ENCODE measurements at regions not wholly inside any gene's neighbourhood (a gene's known extent, or its start where the extent isn't known, plus 50 kb on each side); places are given as distances from the start of the nearest gene placed in this dataset.

- no peak for FAIRE-seq
- DNase-seq (ENCODE audit: insufficient read length, low spot score), result no peak
- TF ChIP-seq POLR2A (IDR thresholded peaks at IDR 0.05; ENCODE audit: low read depth, low read length), result no peak
Observed at GRCh38 chr4:174138616-174139015, 144.9 kb downstream of the FBXO8 start.

GRCh38 chr4:174137698-174138097 is 145.8 kb downstream of the FBXO8 start:
- FAIRE-seq (no peak), DNase-seq (ENCODE audit: insufficient read length, low spot score) (no peak)
- TF ChIP-seq POLR2A (IDR thresholded peaks at IDR 0.05; ENCODE audit: low read depth, low read length), result no peak

GRCh38 chr4:174135936-174136406 is 147.5 kb downstream of the FBXO8 start:
- no peak for TF ChIP-seq POLR2A (IDR thresholded peaks at IDR 0.05; ENCODE audit: low read depth, low read length)
- DNase-seq (ENCODE audit: insufficient read length, low spot score), result no peak
- no peak for FAIRE-seq

- DNase-seq (ENCODE audit: insufficient read length, low spot score) (no peak), FAIRE-seq (no peak)
- TF ChIP-seq POLR2A (IDR thresholded peaks at IDR 0.05; ENCODE audit: low read depth, low read length), result no peak
Observed at GRCh38 chr4:174135530-174135929, 147.9 kb downstream of the FBXO8 start.

GRCh38 chr4:174134361-174134760 is 149.1 kb downstream of the FBXO8 start:
- TF ChIP-seq POLR2A (IDR thresholded peaks at IDR 0.05; ENCODE audit: low read depth, low read length), result no peak
- DNase-seq (ENCODE audit: insufficient read length, low spot score) (no peak), FAIRE-seq (no peak)

- no peak for TF ChIP-seq POLR2A (IDR thresholded peaks at IDR 0.05; ENCODE audit: low read depth, low read length)
- no peak for FAIRE-seq
- no peak for DNase-seq (ENCODE audit: insufficient read length, low spot score)
Observed at GRCh38 chr4:174133551-174133950, 149.9 kb downstream of the FBXO8 start.

GRCh38 chr4:174131901-174132300 is 151.6 kb downstream of the FBXO8 start:
- no peak for FAIRE-seq

GRCh38 chr4:174122705-174123104 is 160.8 kb downstream of the FBXO8 start:
- TF ChIP-seq POLR2A (IDR thresholded peaks at IDR 0.05; ENCODE audit: low read depth, low read length), result no peak
- no peak for FAIRE-seq
- no peak for DNase-seq (ENCODE audit: insufficient read length, low spot score)

More at GRCh38 chr4:174131901-174132300, 151.6 kb downstream of the FBXO8 start:
- no peak for TF ChIP-seq POLR2A (IDR thresholded peaks at IDR 0.05; ENCODE audit: low read depth, low read length)
- DNase-seq (ENCODE audit: insufficient read length, low spot score), result no peak

- no peak for FAIRE-seq
- no peak for TF ChIP-seq POLR2A (IDR thresholded peaks at IDR 0.05; ENCODE audit: low read depth, low read length)
- DNase-seq (ENCODE audit: insufficient read length, low spot score), result no peak
Observed at GRCh38 chr4:174120446-174121295, 162.8 kb downstream of the FBXO8 start.

GRCh38 chr4:174119830-174120229 is 163.6 kb downstream of the FBXO8 start:
- FAIRE-seq, result no peak
- no peak for TF ChIP-seq POLR2A (IDR thresholded peaks at IDR 0.05; ENCODE audit: low read depth, low read length)
- DNase-seq (ENCODE audit: insufficient read length, low spot score), result no peak

GRCh38 chr4:174119051-174119450 is 164.4 kb downstream of the FBXO8 start:
- DNase-seq (ENCODE audit: insufficient read length, low spot score) (peak; percentile 3), FAIRE-seq (peak; percentile 69)
- TF ChIP-seq POLR2A (IDR thresholded peaks at IDR 0.05; ENCODE audit: low read depth, low read length), result no peak

- DNase-seq (ENCODE audit: insufficient read length, low spot score) (no peak), FAIRE-seq (no peak)
- TF ChIP-seq POLR2A (IDR thresholded peaks at IDR 0.05; ENCODE audit: low read depth, low read length), result no peak
Observed at GRCh38 chr4:174118171-174118570, 165.3 kb downstream of the FBXO8 start.

- no peak for DNase-seq (ENCODE audit: insufficient read length, low spot score)
- no peak for FAIRE-seq
- no peak for TF ChIP-seq POLR2A (IDR thresholded peaks at IDR 0.05; ENCODE audit: low read depth, low read length)
Observed at GRCh38 chr4:174117445-174117844, 166.0 kb downstream of the FBXO8 start.

- FAIRE-seq (no peak), DNase-seq (ENCODE audit: insufficient read length, low spot score) (no peak)
- TF ChIP-seq POLR2A (IDR thresholded peaks at IDR 0.05; ENCODE audit: low read depth, low read length), result no peak
Observed at GRCh38 chr4:174116021-174116420, 167.4 kb downstream of the FBXO8 start.

- TF ChIP-seq POLR2A (IDR thresholded peaks at IDR 0.05; ENCODE audit: low read depth, low read length), result no peak
- FAIRE-seq (no peak), DNase-seq (ENCODE audit: insufficient read length, low spot score) (no peak)
Observed at GRCh38 chr4:174111422-174111821, 172.0 kb downstream of the FBXO8 start.
